HUES48 (cell line): ENCODE measurements at regions not wholly inside any gene's neighbourhood (a gene's known extent, or its start where the extent isn't known, plus 50 kb on each side); places are given as distances from the start of the nearest gene placed in this dataset.

ENCODE experiments used
- H3K27ac ChIP-seq: one replicate; pipeline ENCODE4 v1.7.0; 2013; ENCODE audit warnings: low read depth, low read length, inconsistent platforms
- H3K27me3 ChIP-seq: 2 replicates; pipeline ENCODE4 v1.6.1; 2013; ENCODE audit warnings: mild to moderate bottlenecking, low read length; ENCODE audit not compliant: control insufficient read depth, insufficient read depth
- H3K36me3 ChIP-seq: 2 replicates; pipeline ENCODE4 v1.6.1; 2013; ENCODE audit warnings: low read length; ENCODE audit not compliant: control insufficient read depth, insufficient read depth
- H3K4me1 ChIP-seq: 2 replicates; pipeline ENCODE4 v1.6.1; 2013; ENCODE audit warnings: mild to moderate bottlenecking, low read length; ENCODE audit not compliant: control insufficient read depth, insufficient read depth
- H3K4me3 ChIP-seq: 2 replicates; pipeline ENCODE4 v1.5.1; 2013; ENCODE audit warnings: mild to moderate bottlenecking, low read depth, low read length
- H3K9ac ChIP-seq: 2 replicates; pipeline ENCODE4 v1.6.1; 2013; ENCODE audit warnings: mild to moderate bottlenecking, low read depth, low read length, moderate library complexity
- H3K9me3 ChIP-seq: 2 replicates; pipeline ENCODE4 v1.6.1; 2013; ENCODE audit warnings: low read length; ENCODE audit not compliant: control insufficient read depth, insufficient read depth

GRCh38 chr3:158882445-158882844 lies 80.6 kb downstream of the MFSD1 start:
- H3K36me3 ChIP-seq: no peaks in the 10 kb centered on the region
- no peaks in the 10 kb centered on the region for H3K4me1 ChIP-seq
- H3K4me3 ChIP-seq: no peak overlapping the region
- no peaks in the 10 kb centered on the region; the same call in 1 of the 2 replicates for H3K9me3 ChIP-seq
- no peak overlapping the region for H3K27ac ChIP-seq
- no peak overlapping the region for H3K9ac ChIP-seq
- no peaks in the 10 kb centered on the region for H3K27me3 ChIP-seq

DNA sequence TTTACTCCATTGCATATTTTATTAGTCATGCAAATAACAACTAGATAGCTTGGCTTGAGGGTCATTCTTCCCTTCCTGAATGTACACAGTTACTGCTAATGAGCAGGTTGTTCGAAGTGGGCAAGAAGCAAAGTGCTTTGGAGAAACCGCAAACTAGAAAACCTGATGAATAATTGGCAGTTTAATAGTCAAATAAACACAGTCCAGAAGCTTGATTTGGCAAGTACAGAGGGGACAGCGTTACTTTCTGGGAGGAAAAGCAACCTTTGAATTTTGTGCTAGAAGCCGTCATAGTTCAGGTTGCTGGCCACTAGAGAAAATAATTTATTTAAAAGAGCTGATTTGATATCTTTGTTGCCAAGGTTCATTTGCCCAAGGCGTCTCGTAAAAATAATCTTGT lies 94.9 kb downstream of the MFSD1 start:
- Histone ChIP-seq H3K27ac (no peak overlapping the region), H3K36me3 (no peaks in the 10 kb centered on the region), H3K27me3 (no peaks in the 10 kb centered on the region), H3K9ac (no peak overlapping the region), H3K4me3 (no peak overlapping the region), H3K4me1 (no peaks in the 10 kb centered on the region), H3K9me3 (no peaks in the 10 kb centered on the region)

GRCh38 chr3:158906749-158907148 lies 104.9 kb downstream of the MFSD1 start:
- no peak overlapping the region for H3K4me3 ChIP-seq
- peaks cover 13% of the 10 kb centered on the region; the same call in 1 of the 2 replicates for H3K4me1 ChIP-seq
- no peaks in the 10 kb centered on the region for H3K27me3 ChIP-seq
- H3K9me3 ChIP-seq: no peaks in the 10 kb centered on the region
- H3K36me3 ChIP-seq: no peaks in the 10 kb centered on the region
- no peak overlapping the region for H3K9ac ChIP-seq
- H3K27ac ChIP-seq: no peak overlapping the region

- Histone ChIP-seq H3K4me3 (no peak overlapping the region), H3K27ac (no peak overlapping the region), H3K9me3 (no peaks in the 10 kb centered on the region), H3K27me3 (no peaks in the 10 kb centered on the region), H3K9ac (no peak overlapping the region), H3K4me1 (peaks cover 13% of the 10 kb centered on the region; the same call in 1 of the 2 replicates), H3K36me3 (no peaks in the 10 kb centered on the region)
Observed at GRCh38 chr3:158908187-158908734, 106.4 kb downstream of the MFSD1 start.

DNA sequence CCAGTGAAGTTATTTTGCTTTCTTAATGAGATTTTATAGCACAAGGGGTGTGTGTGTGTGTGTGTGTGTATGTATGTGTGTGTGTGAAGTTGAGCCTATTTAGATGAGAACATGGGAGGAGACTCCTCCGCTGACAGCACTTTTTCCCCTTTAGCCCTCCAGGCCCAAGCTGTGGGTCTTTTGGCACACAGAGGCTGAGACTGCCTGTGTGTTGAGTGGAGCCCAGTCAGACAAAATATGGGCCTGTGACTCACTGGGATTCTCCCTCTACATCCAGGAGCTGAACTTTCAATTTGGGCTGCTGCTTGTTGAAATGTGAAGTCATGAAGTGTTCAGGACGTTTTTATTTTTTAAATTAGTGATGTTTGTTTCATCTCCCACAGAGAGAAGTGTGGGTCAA lies 108.0 kb downstream of the MFSD1 start:
- H3K4me3 ChIP-seq: no peak overlapping the region
- no peaks in the 10 kb centered on the region for H3K27me3 ChIP-seq
- no peak overlapping the region for H3K27ac ChIP-seq
- 0 out of 2 replicates have a peak overlapping the region, but pooled peaks have one; percentile 31 for H3K9ac ChIP-seq
- no peaks in the 10 kb centered on the region for H3K9me3 ChIP-seq
- no peaks in the 10 kb centered on the region for H3K36me3 ChIP-seq
- peaks cover 13% of the 10 kb centered on the region; the same call in 1 of the 2 replicates for H3K4me1 ChIP-seq

GRCh38 chr3:158911586-158911985 lies 109.7 kb downstream of the MFSD1 start:
- Histone ChIP-seq H3K9ac (no peak overlapping the region), H3K4me1 (peaks cover 13% of the 10 kb centered on the region; the same call in 1 of the 2 replicates), H3K27ac (no peak overlapping the region), H3K27me3 (no peaks in the 10 kb centered on the region), H3K36me3 (no peaks in the 10 kb centered on the region), H3K9me3 (no peaks in the 10 kb centered on the region), H3K4me3 (no peak overlapping the region)

DNA sequence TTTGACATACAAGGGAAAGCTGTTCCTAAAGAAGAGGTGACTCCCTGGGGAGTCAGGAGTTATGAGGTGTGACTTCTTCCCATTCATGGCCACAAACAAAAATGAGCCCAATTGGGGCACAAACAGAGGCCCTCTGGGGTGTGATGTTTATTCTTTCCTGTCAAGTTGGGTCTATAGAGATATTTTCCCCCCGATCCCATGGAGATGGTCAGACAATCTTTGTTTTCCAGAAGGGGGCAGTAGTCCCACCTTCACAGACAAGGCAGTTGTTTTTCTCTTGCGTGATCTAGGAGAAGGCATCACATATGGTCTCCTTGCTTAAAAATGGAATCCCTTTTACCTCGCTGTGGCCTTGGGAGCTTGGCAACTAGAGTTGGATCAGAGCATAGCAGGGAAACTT lies 110.3 kb downstream of the MFSD1 start:
- H3K9ac ChIP-seq: no peak overlapping the region
- H3K4me1 ChIP-seq: peaks cover 13% of the 10 kb centered on the region; the same call in 1 of the 2 replicates
- no peak overlapping the region for H3K4me3 ChIP-seq
- no peak overlapping the region for H3K27ac ChIP-seq
- no peaks in the 10 kb centered on the region for H3K36me3 ChIP-seq
- H3K9me3 ChIP-seq: no peaks in the 10 kb centered on the region
- no peaks in the 10 kb centered on the region for H3K27me3 ChIP-seq

GRCh38 chr3:158912621-158913020 lies 110.8 kb downstream of the MFSD1 start:
- no peaks in the 10 kb centered on the region for H3K36me3 ChIP-seq
- no peak overlapping the region for H3K27ac ChIP-seq
- H3K4me1 ChIP-seq: peaks cover 11% of the 10 kb centered on the region; the same call in 1 of the 2 replicates
- H3K4me3 ChIP-seq: no peak overlapping the region
- no peak overlapping the region for H3K9ac ChIP-seq
- no peaks in the 10 kb centered on the region for H3K9me3 ChIP-seq
- no peaks in the 10 kb centered on the region for H3K27me3 ChIP-seq

GRCh38 chr3:158916111-158916510 lies 114.3 kb downstream of the MFSD1 start:
- H3K27me3 ChIP-seq: no peaks in the 10 kb centered on the region
- H3K27ac ChIP-seq: no peak overlapping the region
- H3K9ac ChIP-seq: no peak overlapping the region
- H3K4me3 ChIP-seq: no peak overlapping the region
- H3K36me3 ChIP-seq: no peaks in the 10 kb centered on the region
- H3K4me1 ChIP-seq: no peaks in the 10 kb centered on the region
- H3K9me3 ChIP-seq: no peaks in the 10 kb centered on the region

DNA sequence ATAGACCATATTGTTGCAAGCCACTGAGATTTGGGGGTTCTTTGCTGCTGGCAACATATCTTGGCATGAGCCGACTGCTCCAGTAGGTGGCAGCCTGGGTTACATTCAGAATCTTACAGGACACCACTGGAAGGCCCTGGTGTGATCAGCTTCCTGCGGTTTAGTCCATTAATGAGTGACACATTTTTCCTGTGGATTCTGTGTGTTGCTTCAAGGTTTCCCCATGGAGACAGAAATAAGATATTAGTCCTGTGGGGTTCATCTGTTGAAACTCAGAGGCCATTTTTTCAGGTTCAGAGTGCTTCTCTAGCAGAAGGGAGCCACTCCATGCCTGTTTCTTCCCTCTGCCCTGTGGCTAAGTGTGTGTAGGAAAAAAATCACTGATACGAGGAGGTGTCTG lies 116.2 kb downstream of the MFSD1 start:
- Histone ChIP-seq H3K4me3 (no peak overlapping the region), H3K4me1 (no peaks in the 10 kb centered on the region), H3K36me3 (no peaks in the 10 kb centered on the region), H3K27me3 (no peaks in the 10 kb centered on the region), H3K9me3 (no peaks in the 10 kb centered on the region), H3K27ac (no peak overlapping the region), H3K9ac (no peak overlapping the region)

GRCh38 chr3:158918451-158918850 lies 116.6 kb downstream of the MFSD1 start:
- H3K9me3 ChIP-seq: no peaks in the 10 kb centered on the region

More at GRCh38 chr3:158918451-158918850, 116.6 kb downstream of the MFSD1 start:
- no peak overlapping the region for H3K9ac ChIP-seq
- H3K4me3 ChIP-seq: no peak overlapping the region
- H3K27me3 ChIP-seq: no peaks in the 10 kb centered on the region
- H3K36me3 ChIP-seq: no peaks in the 10 kb centered on the region
- H3K27ac ChIP-seq: no peak overlapping the region
- H3K4me1 ChIP-seq: no peaks in the 10 kb centered on the region
